Gastroesophageal sphincter (tissue), 3 donors: ENCODE measurements at regions not wholly inside any gene's neighbourhood (a gene's known extent, or its start where the extent isn't known, plus 50 kb on each side); places are given as distances from the start of the nearest gene placed in this dataset.

Source experiments
- CTCF ChIP-seq, 4 experiments: fragments of 200-600 bp in 2 of 4; fragments of 450-650 bp in 2 of 4; sonication (generic) in 1 of 4; IDR thresholded peaks; one replicate each; pipeline ENCODE4 v1.5.1; 2017 to 2019; ENCODE audit warnings: antibody characterized with exemption in 4 of 4, mild to moderate bottlenecking in 2 of 4, moderate library complexity in 2 of 4
- POLR2A ChIP-seq, 2 donors: fragments of 450-650 bp; IDR thresholded peaks; one replicate each; pipeline ENCODE4 v1.6.1; 2017; ENCODE audit warnings: antibody characterized with exemption in 2 of 2, mild to moderate bottlenecking in 2 of 2, moderate library complexity in 1 of 2

- TF ChIP-seq CTCF (IDR thresholded peaks at IDR 0.05) (no peak), POLR2A (IDR thresholded peaks at IDR 0.05) (no peak)
These were observed 251.2 kb upstream of the PARD3B start for GRCh38 chr2:204293884-204294747.
